Neural progenitor cell (in vitro differentiated cells): ENCODE measurements at regions not wholly inside any gene's neighbourhood (a gene's known extent, or its start where the extent isn't known, plus 50 kb on each side); places are given as distances from the start of the nearest gene placed in this dataset.

Experiments
- EZH2 ChIP-seq: fragments of 200-600 bp; sonication (generic); IDR thresholded peaks from 2 replicates; pipeline ENCODE4 v1.6.1; 2017; ENCODE audit warnings: antibody characterized with exemption, mild to moderate bottlenecking, moderate library complexity
- EZH2phosphoT487 ChIP-seq: fragments of 200-600 bp; sonication (generic); IDR thresholded peaks from 2 replicates; pipeline ENCODE4 v1.6.1; 2017; ENCODE audit warnings: antibody characterized with exemption
- TF ChIP-seq, protein P1 (sequence below): fragments of 200-600 bp; sonication (generic); IDR thresholded peaks from 2 replicates; pipeline ENCODE4 v1.5.1; 2017; ENCODE audit warnings: antibody characterized with exemption, mild to moderate bottlenecking

DNA sequence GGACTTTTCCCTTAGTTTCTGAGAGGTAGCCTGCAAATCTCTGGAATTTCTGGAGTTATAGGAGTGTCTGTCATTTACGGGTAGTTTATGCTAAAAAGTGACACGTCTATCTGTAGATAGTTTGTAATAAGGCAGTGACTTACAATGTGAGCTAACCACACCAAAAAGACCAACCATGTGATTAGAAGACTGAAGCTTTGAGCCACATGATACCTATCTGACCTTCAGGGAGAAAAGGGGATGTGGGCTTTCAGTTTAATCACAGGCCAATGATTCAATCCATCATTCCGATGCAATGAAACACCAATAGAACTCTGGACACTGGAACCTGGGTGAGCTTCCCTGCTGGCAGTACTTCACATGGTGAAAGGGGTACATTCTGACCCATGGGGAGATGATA lies 254.6 kb upstream of the GK2 start:
- TF ChIP-seq EZH2 (no peak), EZH2phosphoT487 (no peak)
- TF ChIP-seq, protein P1, sequence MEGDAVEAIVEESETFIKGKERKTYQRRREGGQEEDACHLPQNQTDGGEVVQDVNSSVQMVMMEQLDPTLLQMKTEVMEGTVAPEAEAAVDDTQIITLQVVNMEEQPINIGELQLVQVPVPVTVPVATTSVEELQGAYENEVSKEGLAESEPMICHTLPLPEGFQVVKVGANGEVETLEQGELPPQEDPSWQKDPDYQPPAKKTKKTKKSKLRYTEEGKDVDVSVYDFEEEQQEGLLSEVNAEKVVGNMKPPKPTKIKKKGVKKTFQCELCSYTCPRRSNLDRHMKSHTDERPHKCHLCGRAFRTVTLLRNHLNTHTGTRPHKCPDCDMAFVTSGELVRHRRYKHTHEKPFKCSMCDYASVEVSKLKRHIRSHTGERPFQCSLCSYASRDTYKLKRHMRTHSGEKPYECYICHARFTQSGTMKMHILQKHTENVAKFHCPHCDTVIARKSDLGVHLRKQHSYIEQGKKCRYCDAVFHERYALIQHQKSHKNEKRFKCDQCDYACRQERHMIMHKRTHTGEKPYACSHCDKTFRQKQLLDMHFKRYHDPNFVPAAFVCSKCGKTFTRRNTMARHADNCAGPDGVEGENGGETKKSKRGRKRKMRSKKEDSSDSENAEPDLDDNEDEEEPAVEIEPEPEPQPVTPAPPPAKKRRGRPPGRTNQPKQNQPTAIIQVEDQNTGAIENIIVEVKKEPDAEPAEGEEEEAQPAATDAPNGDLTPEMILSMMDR: no peak
